GM10248 (cell line): ENCODE measurements at regions not wholly inside any gene's neighbourhood (a gene's known extent, or its start where the extent isn't known, plus 50 kb on each side); places are given as distances from the start of the nearest gene placed in this dataset.

Source experiments
- CTCF ChIA-PET: fragments of 300-600 bp; sonication (Branson Sonifier 250); formaldehyde crosslinking; extraction: SDS; loops from one replicate; lab custom pipeline; 2021; ENCODE audit warnings: antibody characterized with exemption; lab: Yijun Ruan, JAX
- POLR2A ChIA-PET: fragments of 350-650 bp; sonication (Branson Sonifier 250); formaldehyde crosslinking; extraction: SDS; loops from one replicate; lab custom pipeline; 2020; ENCODE audit warnings: antibody characterized with exemption; lab: Yijun Ruan, JAX
- DNase-seq: peaks from one replicate; pipeline ENCODE4 v3.0.0; 2012; ENCODE audit errors: extremely low spot score
- CTCF ChIP-seq: IDR thresholded peaks from 2 replicates; pipeline ENCODE4 v1.5.1; 2012; ENCODE audit warnings: mild to moderate bottlenecking, low read depth; ENCODE audit errors: extremely low read depth, missing control alignments, control extremely low read depth

- no peak for DNase-seq
- POLR2A ChIA-PET = no interaction called here
- CTCF ChIA-PET = no interaction called here
- no peak for TF ChIP-seq CTCF
These were observed 79.3 kb upstream of the FOXQ1 start for GRCh38 chr6:1232578-1232977.

GRCh38 chr6:1231941-1232340 lies 80.0 kb upstream of the FOXQ1 start:
- ChIA-PET CTCF (no interaction called here), POLR2A (no interaction called here)
- DNase-seq = no peak
- TF ChIP-seq CTCF = no peak

- TF ChIP-seq CTCF = no peak
- POLR2A ChIA-PET = no interaction called here
- CTCF ChIA-PET = no interaction called here
- no peak for DNase-seq
These were observed 81.0 kb upstream of the FOXQ1 start for GRCh38 chr6:1230689-1231605.

GRCh38 chr6:1230281-1230680 lies 81.6 kb upstream of the FOXQ1 start:
- CTCF ChIA-PET = no interaction called here
- DNase-seq = no peak
- POLR2A ChIA-PET = no interaction called here
- TF ChIP-seq CTCF = no peak

- no peak for DNase-seq
- ChIA-PET POLR2A (no interaction called here), CTCF (no interaction called here)
- TF ChIP-seq CTCF = no peak
These were observed 82.1 kb upstream of the FOXQ1 start for GRCh38 chr6:1229808-1230207.

GRCh38 chr6:1229301-1229700 lies 82.6 kb upstream of the FOXQ1 start:
- TF ChIP-seq CTCF = no peak
- no peak for DNase-seq
- ChIA-PET POLR2A (no interaction called here), CTCF (no interaction called here)
